IPS-NIHi7 (cell line): ENCODE measurements at regions not wholly inside any gene's neighbourhood (a gene's known extent, or its start where the extent isn't known, plus 50 kb on each side); places are given as distances from the start of the nearest gene placed in this dataset.
A peak's percentile ranks its signal among the peaks of the same experiment; 100 is the strongest.

Source experiments
- DNase-seq: peaks from one replicate; pipeline ENCODE4 v3.0.0; 2012; ENCODE audit warnings: mixed read lengths; ENCODE audit errors: extremely low spot score

- DNase-seq = no peak
Observed at GRCh38 chr18:38616306-38616705, 1050.7 kb upstream of the CELF4 start.

- DNase-seq = no peak
Observed at GRCh38 chr18:38612904-38613303, 1047.3 kb upstream of the CELF4 start.

GRCh38 chr18:38611036-38611964 is 1045.7 kb upstream of the CELF4 start:
- no peak for DNase-seq

- DNase-seq = no peak
Observed at GRCh38 chr18:38606841-38607240, 1041.2 kb upstream of the CELF4 start.

- no peak for DNase-seq
Observed at GRCh38 chr18:38602341-38602740, 1036.7 kb upstream of the CELF4 start.

GRCh38 chr18:38587571-38587970 is 1022.0 kb upstream of the CELF4 start:
- DNase-seq = no peak

GRCh38 chr18:38586327-38586726 is 1020.7 kb upstream of the CELF4 start:
- peak; percentile 13 for DNase-seq

GRCh38 chr18:38579764-38580163 is 1014.2 kb upstream of the CELF4 start:
- DNase-seq = no peak

- no peak for DNase-seq
Observed at GRCh38 chr18:38576916-38577315, 1011.3 kb upstream of the CELF4 start.

- DNase-seq = no peak
Observed at GRCh38 chr18:38576349-38576748, 1010.8 kb upstream of the CELF4 start.

- DNase-seq = no peak
Observed at GRCh38 chr18:38575648-38576047, 1010.0 kb upstream of the CELF4 start.

- DNase-seq = no peak
Observed at GRCh38 chr18:38575023-38575422, 1009.4 kb upstream of the CELF4 start.

DNA sequence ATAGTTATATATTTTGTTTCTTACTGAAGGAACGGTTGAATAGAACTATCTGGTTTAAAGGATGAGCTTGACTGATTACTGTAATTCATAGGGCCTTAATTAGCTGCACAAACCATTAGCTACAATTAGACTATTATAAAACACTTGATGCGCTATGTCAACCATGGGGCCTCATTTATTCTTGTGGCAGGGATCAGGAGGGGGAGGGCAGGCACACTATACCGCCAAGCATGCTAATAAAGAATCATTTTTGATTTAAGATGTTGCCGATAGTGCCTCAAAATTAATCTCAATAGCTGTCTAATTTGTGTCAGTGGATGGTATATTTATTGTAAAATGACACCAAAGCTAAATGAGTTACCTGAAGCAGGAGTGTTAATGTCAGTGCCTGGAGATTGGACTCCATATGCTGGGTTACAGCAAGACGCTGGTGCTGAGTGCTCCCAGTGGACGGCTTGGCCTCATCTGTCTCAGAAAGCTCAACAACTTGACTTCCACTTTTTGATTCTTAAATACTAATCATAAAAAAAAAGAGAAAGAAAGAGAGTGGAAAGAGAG is 1007.0 kb upstream of the CELF4 start:
- no peak for DNase-seq

DNA sequence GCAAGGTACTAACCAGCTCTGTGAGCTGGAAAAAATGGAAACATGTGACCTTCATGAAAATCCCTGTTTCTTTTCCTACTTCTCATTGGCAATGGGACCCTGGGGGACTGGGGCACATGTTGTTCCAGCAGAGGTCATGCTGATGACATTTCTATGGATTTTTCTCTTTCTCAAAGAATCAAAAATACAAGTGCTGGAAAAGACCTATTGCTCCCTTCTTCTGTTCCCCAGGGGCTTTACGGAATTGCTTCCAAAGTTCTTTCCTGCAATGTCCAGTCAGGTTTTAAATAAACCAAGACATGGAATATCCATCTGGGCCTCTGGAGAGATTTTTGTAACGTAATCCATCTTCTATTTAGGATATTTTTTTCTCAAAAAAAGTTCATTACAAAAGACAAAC is 1006.1 kb upstream of the CELF4 start:
- no peak for DNase-seq

DNA sequence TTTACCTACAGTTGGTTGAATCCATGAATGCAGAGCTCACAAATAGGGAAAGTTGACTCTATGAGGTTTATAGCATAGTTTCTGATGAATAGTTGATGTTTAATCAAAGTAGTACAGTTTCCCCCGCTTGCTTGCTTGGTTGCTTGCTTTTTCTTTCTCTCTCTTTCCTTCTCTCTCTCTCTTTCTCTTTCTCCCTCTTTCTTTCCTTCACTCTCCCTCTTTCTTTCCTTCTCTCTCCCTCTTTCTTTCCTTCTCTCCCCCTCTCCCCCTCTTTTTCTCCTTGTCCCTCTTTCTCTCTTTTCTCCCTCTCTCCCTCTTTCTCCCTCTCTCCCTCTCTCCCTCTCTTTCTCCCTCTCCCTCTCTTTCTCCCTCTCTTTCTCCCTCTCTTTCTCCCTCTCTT is 999.9 kb upstream of the CELF4 start:
- DNase-seq = no peak

GRCh38 chr18:38563396-38563980 is 997.9 kb upstream of the CELF4 start:
- DNase-seq = no peak

GRCh38 chr18:38557006-38557405 is 991.4 kb upstream of the CELF4 start:
- peak; percentile 15 for DNase-seq

GRCh38 chr18:38552732-38553321 is 987.2 kb upstream of the CELF4 start:
- peak; percentile 18 for DNase-seq

DNA sequence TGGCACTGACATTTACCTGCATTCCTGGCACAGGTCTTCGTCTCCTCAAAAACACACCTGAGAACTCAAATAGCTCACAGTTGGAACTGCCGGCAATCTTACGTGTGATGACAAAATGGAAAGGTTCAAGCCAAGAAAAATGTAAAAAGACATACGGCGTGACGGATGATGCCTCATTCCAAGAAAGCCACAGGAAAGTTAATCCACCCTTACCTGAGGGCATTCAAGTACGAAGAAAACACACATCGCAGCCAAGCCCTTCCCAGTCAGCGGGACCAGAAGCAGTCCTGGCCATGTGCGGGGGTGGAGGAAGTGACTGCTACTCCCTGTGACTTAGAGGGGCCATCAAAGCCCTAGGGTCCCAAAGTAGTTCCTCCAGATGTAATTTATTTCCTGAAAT is 986.3 kb upstream of the CELF4 start:
- DNase-seq = no peak

- DNase-seq = peak; percentile 75
Observed at GRCh38 chr18:38545071-38545470, 979.5 kb upstream of the CELF4 start.

DNA sequence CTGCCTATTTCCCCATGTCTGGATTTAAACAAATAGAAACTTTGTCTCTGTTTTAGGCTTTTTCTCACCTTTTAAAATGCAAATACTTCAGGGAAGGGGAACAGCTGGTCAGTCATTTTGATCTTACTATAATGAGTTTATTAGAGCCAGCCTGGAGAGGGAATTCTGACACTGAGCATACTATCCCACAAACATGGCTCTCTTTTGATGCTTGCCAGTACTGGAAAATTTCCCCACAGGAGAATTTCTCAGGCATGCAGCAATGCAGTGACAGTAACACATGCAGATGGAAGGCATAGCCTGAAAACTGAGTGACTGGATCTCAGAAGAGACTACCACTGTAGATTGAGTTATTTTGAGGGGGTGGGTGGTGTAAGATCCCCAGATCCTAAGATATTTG is 974.3 kb upstream of the CELF4 start:
- no peak for DNase-seq

DNA sequence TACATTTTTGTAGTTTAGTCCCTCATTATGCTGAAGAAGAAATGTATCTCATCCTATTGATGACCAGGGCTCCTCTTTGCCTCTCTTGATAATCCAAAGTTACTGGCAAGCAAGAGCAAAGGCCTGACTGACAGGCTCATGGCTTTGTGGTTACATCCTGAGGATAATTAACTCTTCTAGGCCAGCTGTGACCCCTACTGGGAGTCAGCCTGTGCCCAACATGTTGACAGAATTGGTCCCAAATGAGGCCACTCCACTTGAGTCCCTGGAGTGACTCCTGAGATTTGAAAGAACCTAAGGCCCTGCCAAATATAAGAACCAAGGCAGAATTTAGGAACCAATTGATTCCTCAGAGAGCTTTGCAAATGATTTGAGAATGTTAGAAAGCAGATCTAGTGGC is 973.8 kb upstream of the CELF4 start:
- DNase-seq = peak; percentile 40

- no peak for DNase-seq
Observed at GRCh38 chr18:38534073-38534472, 968.5 kb upstream of the CELF4 start.
